Gastroesophageal sphincter (tissue), 4 donors: ENCODE measurements at regions not wholly inside any gene's neighbourhood (a gene's known extent, or its start where the extent isn't known, plus 50 kb on each side); places are given as distances from the start of the nearest gene placed in this dataset.
A peak's percentile ranks its signal among the peaks of the same experiment; 100 is the strongest.

Source experiments
- ATAC-seq: fragments of 150-250 bp; one replicate; pipeline ENCODE4 v1.9.1; 2016; ENCODE audit warnings: mild to moderate bottlenecking, moderate library complexity
- H3K27ac ChIP-seq, 4 donors: fragments of 200-600 bp; sonication (generic) in 3 of 4; 1 replicate in 3 of 4; 2 replicates in 1 of 4; pipeline ENCODE4 v1.5.1; 2016 to 2019
- H3K27me3 ChIP-seq: fragments of 200-600 bp; sonication (generic); one replicate; pipeline ENCODE4 v1.5.1; 2019
- H3K36me3 ChIP-seq, 2 donors: fragments of 200-600 bp; sonication (generic); one replicate each; pipeline ENCODE4 v1.5.1; 2019; ENCODE audit warnings: control low read depth in 1 of 2
- H3K4me1 ChIP-seq, 3 donors: fragments of 200-600 bp; sonication (generic); 1 replicate in 2 of 3; 2 replicates in 1 of 3; pipeline ENCODE4 v1.5.1; 2016 to 2019; ENCODE audit warnings: control low read depth in 2 of 3
- H3K4me3 ChIP-seq, 2 donors: fragments of 200-600 bp; sonication (generic); one replicate each; pipeline ENCODE4 v1.5.1; 2019; ENCODE audit warnings: mild to moderate bottlenecking in 1 of 2, moderate library complexity in 1 of 2
- H3K9me3 ChIP-seq, 3 donors: fragments of 200-600 bp; sonication (generic); one replicate each; pipeline ENCODE4 v1.5.1; 2017 to 2019; ENCODE audit warnings: control low read depth in 2 of 3
- CTCF ChIP-seq, 4 experiments: fragments of 200-600 bp in 2 of 4; fragments of 450-650 bp in 2 of 4; sonication (generic) in 1 of 4; IDR thresholded peaks; one replicate each; pipeline ENCODE4 v1.5.1; 2017 to 2019; ENCODE audit warnings: antibody characterized with exemption in 4 of 4, mild to moderate bottlenecking in 2 of 4, moderate library complexity in 2 of 4
- EP300 ChIP-seq: sonication (generic); formaldehyde crosslinking; IDR thresholded peaks from one replicate; pipeline ENCODE4 v1.6.1; 2017; ENCODE audit warnings: antibody characterized with exemption, mild to moderate bottlenecking
- POLR2A ChIP-seq, 2 donors: fragments of 450-650 bp; IDR thresholded peaks; one replicate each; pipeline ENCODE4 v1.6.1; 2017; ENCODE audit warnings: antibody characterized with exemption in 2 of 2, mild to moderate bottlenecking in 2 of 2, moderate library complexity in 1 of 2
- POLR2AphosphoS5 ChIP-seq: sonication (generic); formaldehyde crosslinking; IDR thresholded peaks from one replicate; pipeline ENCODE4 v1.6.1; 2017; ENCODE audit warnings: antibody characterized with exemption
- WGBS, 2 donors: methylation state at CpG; one replicate each; pipeline ENCODE4 v1.1.5; 2018; ENCODE audit warnings: low coverage in 1 of 2; 5-methylcytosine and 5-hydroxymethylcytosine counted together

- Histone ChIP-seq H3K27ac (no peak overlapping the region), H3K36me3 (no peaks in the 10 kb centered on the region), H3K4me3 (no peak overlapping the region), H3K4me1 (no peaks in the 10 kb centered on the region), H3K27me3 (no peaks in the 10 kb centered on the region), H3K9me3 (peaks cover 0 to 10% (median 0%) of the 10 kb centered on the region in 3 donors)
- no peak for TF ChIP-seq POLR2AphosphoS5
- TF ChIP-seq EP300: no peak
- TF ChIP-seq POLR2A (IDR thresholded peaks at IDR 0.05): no peak
- no peak for TF ChIP-seq CTCF (IDR thresholded peaks at IDR 0.05)
- no peak for ATAC-seq
Measured at GRCh38 chr5:27535031-27535557, 496.7 kb upstream of the CDH9 start.

- no peaks in the 10 kb centered on the region for H3K4me1 ChIP-seq
- H3K4me3 ChIP-seq: no peak overlapping the region
- ATAC-seq: no peak
- no peak for TF ChIP-seq CTCF (IDR thresholded peaks at IDR 0.05)
- no peak for TF ChIP-seq EP300
- TF ChIP-seq POLR2A (IDR thresholded peaks at IDR 0.05): no peak
- TF ChIP-seq POLR2AphosphoS5: no peak
- 67 to 69% methylated on average over 1 of the region's 1 CpG for WGBS, 2 donors
- H3K27ac ChIP-seq: no peak overlapping the region
- H3K9me3 ChIP-seq: peaks cover 0 to 10% (median 0%) of the 10 kb centered on the region in 3 donors
- no peaks in the 10 kb centered on the region for H3K36me3 ChIP-seq
- H3K27me3 ChIP-seq: no peaks in the 10 kb centered on the region
Measured at GRCh38 chr5:27532305-27532704, 493.9 kb upstream of the CDH9 start.

- H3K4me3 ChIP-seq: no peak overlapping the region
- no peaks in the 10 kb centered on the region for H3K9me3 ChIP-seq
- no peak for TF ChIP-seq EP300
- TF ChIP-seq POLR2AphosphoS5: no peak
- no peak for TF ChIP-seq POLR2A (IDR thresholded peaks at IDR 0.05)
- no peak for TF ChIP-seq CTCF (IDR thresholded peaks at IDR 0.05)
Measured at GRCh38 chr5:27524515-27524914, 486.1 kb upstream of the CDH9 start.

GRCh38 chr5:27523629-27524028, 485.2 kb upstream of the CDH9 start:
- H3K27me3 ChIP-seq: no peaks in the 10 kb centered on the region
- TF ChIP-seq EP300: no peak
- no peak for TF ChIP-seq POLR2A (IDR thresholded peaks at IDR 0.05)
- no peak for TF ChIP-seq POLR2AphosphoS5
- no peak for TF ChIP-seq CTCF (IDR thresholded peaks at IDR 0.05)
- WGBS, 2 donors: 60 to 91% methylated on average over 1 to 19 of the region's 21 CpGs
- H3K9me3 ChIP-seq: no peaks in the 10 kb centered on the region
- H3K36me3 ChIP-seq: no peaks in the 10 kb centered on the region
- peak; percentile 34 for ATAC-seq
- no peaks in the 10 kb centered on the region for H3K4me1 ChIP-seq
- no peak overlapping the region for H3K4me3 ChIP-seq
- H3K27ac ChIP-seq: no peak overlapping the region

More at GRCh38 chr5:27524515-27524914, 486.1 kb upstream of the CDH9 start:
- H3K4me1 ChIP-seq: no peaks in the 10 kb centered on the region
- ATAC-seq: no peak
- no peak overlapping the region for H3K27ac ChIP-seq
- H3K27me3 ChIP-seq: no peaks in the 10 kb centered on the region
- H3K36me3 ChIP-seq: no peaks in the 10 kb centered on the region

GRCh38 chr5:27516437-27516836, 478.1 kb upstream of the CDH9 start:
- Histone ChIP-seq H3K27ac (no peak overlapping the region), H3K27me3 (no peaks in the 10 kb centered on the region), H3K9me3 (peaks cover 0 to 6% (median 0%) of the 10 kb centered on the region in 3 donors), H3K4me1 (no peaks in the 10 kb centered on the region), H3K4me3 (no peak overlapping the region), H3K36me3 (no peaks in the 10 kb centered on the region)
- ATAC-seq: no peak
- TF ChIP-seq EP300 (no peak), POLR2A (IDR thresholded peaks at IDR 0.05) (no peak), CTCF (IDR thresholded peaks at IDR 0.05) (no peak), POLR2AphosphoS5 (no peak)
- WGBS, 2 donors: 92 to 100% methylated on average over 1 to 2 of the region's 2 CpGs
